Muscle of back (tissue), 3 donors: ENCODE measurements at regions not wholly inside any gene's neighbourhood (a gene's known extent, or its start where the extent isn't known, plus 50 kb on each side); places are given as distances from the start of the nearest gene placed in this dataset.
"Not testable (repeated sequence)": the region's sequence is repeated elsewhere in the genome, so short reads cannot be mapped to it uniquely, and the experiment has no call there.

ENCODE experiments used
- DNase-seq, 3 donors: peaks; one replicate each; pipeline versions ENCODE4 v3.0.0 to v3.0.0-alpha.2; 2013

DNA sequence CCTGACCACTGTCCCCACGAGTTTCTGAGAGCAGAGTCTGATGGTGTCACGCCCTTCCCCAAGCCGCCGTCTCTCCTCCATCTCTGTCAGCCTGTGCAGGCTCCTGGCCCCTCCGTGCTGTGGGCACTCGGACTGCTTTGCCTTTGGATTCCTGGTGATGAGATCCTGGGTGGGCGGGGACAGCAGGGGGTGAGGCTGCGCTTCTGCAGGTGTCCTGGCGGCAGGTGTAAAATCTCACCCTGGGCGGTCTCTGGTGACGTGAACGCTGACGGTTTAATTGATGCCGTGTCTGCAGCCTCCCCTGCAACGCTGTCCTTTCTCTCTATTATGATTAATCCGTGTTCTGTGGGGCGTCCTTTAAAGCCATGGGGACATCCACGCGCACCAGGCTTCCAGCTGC lies 148.0 kb downstream of the LAT start:
- not testable (repeated sequence) for DNase-seq

DNA sequence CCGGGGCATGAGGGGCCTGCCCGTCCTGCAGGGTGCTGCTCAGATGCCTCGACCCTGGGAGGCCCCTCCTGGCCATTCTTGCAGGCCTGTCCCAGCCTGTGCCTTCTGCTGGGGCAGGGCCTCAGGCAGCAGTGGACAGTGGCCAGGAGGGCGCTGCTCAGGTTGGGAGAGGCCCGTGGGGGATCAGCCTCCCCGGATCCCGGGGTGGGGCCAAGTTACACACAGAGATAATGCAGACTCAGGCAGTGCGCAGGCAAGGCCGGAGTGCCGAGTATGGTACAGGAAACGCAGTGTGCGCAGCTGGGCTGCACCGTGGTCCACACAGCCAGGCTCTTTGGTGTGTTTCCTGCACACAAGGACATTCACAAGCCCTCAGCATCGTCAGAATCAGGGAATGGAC lies 147.6 kb downstream of the LAT start:
- DNase-seq = not testable (repeated sequence)

DNA sequence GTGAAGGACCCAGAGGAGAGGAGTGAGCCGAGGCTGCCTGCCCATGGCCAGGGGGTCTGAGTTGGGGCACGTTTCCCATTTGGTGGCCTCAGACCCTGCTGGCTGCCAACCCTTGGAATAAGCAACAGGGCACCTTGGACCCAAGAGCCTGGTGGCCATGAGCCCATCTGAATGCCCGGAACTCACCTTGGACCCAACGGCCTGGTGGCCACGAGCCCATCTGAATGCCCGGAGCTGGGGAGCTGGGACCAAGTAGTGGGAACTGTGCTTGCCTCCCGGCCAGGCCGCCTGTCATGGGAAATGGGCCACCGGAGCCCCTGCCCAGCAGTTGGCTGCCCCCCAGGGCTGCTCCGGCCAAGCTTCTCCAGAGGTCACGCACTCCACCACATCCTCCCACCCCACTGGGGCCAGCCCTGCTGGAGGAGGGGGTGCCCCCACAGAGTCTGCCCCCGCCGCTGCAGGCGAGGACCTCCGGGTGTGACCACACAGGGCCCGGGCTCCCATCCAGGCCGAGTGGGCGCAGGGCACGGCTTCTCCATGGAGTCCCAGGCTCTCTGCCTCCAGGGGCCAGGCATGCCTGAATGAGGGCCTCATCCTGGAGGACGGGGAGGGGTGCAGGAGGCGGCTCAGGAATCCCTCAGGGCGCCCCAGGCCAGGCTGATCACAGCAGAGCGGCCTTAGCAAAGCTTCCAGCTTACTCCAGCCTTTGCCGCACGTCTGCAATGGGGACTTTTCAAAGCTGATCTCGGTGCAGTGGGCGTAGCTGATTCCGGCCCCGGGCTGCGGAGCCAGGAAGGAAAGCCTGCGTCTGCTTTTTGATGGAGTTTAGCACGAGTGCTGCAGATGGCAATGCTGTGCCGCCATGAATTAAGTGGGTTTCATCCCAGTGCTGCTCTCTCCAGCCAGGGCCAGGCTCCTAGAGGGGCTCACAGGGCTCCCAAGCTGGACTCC lies 146.3 kb downstream of the LAT start:
- peak in 1 of 3 donors; percentile 48 for DNase-seq

DNA sequence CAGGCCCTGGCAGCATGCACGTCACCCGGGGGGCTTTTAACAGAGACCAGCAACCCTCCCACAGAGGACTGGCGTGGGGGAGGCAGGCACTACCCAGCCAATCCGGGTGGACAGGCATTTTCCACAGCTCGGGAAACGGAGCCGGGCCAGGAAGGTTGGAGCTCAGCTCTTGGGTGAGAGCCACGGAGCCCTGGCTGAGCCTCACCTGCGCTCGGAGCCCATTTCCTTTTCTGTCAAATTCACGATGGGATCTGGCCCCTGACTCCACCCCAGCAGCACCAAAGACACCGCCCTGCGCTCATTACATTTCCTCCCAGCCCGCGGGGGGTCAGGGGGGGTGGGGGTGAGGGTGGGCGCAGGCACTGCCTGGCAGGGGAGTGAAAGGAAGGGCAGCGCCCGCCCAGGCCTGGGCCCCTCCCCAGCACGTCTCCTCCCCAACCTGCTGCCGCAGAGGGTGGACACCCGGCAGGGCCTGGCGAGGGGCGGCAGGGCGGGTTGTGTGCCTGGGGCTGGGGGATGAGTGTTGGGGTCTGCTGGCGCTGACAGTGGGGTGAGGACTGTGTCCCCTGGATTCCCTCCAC lies 145.4 kb downstream of the LAT start:
- not testable (repeated sequence) for DNase-seq

DNA sequence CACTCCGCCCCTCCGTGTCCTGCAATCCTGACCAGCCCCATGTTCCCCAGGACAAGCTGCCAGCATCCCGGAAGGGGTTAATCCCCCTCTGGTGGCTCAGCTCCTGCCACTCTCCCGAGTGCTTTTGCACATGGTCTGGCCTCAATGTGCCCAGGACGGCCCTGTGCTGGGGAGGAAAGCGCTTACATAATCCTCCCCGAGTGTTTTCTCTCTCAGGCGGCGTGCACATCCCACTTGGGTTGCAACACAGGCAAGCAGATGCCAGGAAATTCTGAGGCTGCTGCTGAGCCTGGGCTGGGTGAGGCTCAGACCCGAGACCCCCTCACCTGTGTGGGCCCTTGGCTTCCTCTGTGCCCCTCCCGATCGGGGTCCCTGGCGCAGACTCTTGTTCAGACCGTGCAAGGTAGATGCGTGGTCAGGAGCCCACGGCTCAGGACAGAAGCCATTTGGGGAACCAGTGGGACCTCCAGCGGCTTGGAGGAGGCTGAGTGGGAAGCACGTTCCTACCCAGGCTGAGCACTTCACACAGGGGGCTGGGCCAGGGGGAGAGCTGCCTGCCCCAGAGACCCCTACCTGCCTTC lies 144.7 kb downstream of the LAT start:
- peak in 1 of 3 donors; percentile 43 for DNase-seq

DNA sequence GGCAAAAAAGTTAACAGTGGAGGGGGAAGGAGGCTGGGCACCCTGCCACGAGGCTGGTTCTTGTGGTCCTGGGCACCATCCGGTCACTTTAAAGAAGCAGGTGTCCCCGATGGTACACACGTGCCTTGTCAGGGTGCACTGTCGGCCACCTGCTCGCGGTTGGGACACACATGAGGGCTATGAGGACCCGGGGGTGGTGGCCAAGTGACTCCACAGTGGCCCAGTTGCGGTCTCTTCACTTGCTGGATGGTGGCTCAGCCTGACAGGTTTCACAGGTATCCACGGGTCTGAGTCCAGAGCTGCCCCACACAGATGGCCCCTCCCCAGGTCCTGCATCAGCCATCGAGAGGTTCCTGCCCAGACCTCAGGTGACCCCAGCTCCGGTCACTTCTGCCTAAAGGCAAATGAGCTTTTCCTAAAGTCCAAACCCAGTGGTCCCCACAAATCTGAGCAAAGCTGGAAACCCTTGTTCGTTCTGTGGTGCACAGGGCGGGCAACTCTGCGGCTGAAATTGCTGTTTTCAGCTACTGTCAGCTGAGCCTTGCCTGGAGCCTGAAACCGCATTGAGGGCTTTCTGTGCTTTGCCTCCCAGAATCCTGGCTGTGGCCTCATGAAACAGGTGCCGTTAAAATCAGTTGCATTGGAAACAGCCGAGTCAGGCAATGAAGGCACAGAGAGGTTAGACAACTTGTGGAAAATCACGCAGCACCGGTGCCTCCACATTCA lies 144.0 kb downstream of the LAT start:
- DNase-seq = not testable (repeated sequence)

DNA sequence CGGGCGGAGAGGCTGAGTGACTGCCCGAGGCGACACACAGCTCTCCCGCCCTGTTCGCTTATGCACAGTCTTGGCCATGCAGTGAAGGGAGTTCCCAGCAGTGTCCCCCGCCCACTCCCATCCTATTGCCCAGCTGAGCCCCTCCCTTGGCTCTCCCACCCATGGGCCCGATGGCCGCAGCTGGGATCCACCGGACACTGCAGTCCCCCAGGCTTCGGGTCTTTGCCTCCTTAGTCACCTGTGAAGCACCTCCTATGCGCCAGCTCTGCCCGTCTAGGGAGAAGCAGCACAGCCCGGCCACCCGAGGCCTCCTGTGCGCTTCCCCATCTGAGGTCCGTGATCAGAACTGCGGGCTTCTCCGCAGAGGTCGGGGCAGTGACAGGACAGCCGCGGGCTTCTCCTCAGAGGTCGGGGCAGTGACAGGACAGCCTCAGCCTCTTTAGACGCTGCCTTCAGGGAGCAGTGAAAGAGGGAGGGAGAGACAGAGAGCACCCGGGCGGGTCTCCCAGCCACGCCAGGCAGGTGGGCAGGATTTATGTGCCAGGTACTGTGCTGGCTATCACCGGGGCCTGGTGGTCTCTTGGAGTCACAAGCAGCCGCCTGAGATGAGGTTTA lies 143.1 kb downstream of the LAT start:
- DNase-seq = not testable (repeated sequence)

DNA sequence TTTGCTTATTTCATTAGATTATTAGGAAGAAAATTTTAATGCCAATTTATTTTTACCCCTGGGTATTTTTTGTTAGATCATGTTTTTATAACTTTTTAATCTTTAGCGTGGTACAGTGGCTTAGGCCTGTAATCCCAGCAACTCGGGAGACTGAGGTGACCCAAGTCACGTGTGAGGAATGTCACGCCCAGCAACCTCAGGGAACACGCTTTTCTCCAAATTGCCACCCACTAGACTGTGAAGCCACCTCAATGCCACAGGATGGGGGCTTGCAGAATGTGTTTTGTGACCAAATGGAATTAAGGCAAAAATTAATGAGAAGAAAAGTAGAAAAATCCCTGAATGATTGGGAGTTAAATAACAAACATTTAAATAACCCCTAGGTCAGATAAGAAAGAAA lies 141.8 kb downstream of the LAT start:
- no peak for DNase-seq

DNA sequence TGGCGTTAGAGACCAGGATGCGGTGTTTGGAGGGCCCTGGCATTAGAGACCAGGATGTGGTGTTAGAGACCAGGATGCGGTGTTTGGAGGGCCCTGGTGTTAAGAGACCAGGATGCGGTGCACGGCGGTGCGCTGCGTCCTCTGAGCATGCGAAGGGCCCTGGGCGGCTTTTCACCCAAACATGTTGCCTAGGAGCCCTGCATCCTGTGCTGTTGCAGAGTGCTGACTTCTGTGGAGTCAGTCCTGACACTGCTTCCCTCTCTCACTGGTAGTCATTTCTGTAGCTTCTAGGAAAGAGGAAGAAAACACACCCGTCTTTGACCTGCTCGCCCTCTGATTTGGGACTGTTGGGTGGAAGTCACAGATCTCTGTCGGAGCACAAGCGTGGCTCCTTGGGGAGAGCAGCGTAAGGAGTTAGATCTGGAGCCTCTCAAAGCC lies 141.2 kb downstream of the LAT start:
- DNase-seq = no peak

DNA sequence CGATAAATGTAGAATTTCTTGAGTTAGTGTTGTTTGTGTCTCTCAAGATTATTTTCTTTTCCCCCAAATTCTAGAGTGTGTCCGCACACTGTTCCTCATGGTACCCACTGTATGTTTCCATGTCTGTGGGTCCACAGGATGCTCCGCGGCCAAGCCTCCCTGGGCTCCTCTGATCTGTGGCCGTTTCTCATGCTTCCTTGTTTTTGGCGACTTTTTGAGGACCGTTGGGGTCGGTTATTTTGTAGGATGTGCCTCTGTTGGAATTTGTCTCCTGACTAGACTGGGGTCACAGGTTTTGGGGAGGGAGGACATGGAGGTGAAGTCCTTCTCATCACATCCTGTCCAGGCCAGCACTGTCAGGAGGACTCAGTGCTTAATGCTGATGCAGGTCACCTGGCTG lies 140.0 kb downstream of the LAT start:
- DNase-seq = no peak

DNA sequence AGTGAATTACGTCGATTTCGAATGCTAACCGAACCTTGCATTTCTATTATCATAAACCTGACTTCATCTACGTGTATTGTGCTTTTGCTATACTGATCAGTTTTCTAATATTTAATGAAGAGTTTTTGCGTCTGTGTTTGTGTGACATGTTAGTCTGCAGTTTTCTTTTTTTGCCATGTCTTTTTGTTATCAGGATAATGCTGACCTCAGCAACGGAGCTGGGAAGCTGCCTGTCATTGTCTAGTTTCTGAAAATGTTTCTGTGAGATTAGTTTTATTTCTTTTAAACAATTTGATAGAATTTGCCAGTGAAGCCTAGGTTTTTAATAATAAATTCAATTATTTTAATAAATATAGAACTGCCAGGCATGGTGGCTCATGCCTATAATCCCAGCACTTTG lies 139.3 kb downstream of the LAT start:
- DNase-seq = not testable (repeated sequence)

DNA sequence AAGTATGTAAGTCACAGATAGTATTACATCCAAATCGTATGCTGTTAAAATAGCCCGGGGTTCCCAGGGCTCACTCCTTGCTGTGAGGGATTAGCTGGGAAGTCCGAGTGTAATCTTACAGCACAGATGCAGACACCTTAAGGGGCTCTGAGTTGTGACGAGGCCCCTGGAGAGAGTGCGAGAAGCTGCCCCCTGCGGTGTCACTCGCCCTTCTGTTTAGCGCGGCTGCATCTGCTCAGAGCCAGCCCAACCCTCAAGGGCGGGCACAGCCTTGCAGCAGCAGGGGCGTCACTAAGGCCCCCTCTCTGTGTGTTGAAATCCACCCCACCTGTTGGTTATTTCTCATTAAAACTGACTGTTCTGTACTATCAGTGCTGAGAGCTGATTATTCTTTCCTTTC lies 135.8 kb downstream of the LAT start:
- not testable (repeated sequence) for DNase-seq

DNA sequence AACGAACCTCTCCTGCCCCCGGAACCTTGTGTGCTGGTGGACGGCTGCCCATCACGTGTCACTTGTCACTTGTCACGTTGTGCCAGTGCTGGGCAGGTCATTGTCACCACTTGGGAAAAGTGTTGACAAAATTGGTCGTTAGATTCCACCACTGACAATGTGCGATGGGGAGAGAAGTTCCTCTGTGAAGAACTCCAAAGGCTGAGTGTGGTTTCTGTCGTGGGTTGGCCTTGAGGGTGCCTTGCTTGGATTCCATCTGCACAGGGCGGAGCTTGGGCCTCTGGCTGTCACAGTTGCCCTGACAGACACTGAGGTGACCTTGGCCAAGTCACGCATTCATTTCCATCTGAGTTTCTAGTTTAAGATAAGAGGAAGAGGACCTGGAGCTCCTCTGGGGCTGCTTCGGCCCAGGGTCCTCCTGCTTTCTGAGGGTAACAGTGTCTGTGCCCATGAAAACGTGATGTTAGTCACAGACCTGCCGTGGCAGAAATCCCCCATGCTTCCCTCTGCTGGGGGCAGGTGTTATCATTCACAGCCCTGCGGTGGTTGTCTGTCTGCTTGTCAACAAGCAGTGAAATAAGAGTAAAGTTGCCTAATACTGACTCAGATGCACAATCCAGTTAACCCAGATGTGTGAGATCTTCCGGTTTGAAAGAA lies 133.6 kb downstream of the LAT start:
- DNase-seq = not testable (repeated sequence)

DNA sequence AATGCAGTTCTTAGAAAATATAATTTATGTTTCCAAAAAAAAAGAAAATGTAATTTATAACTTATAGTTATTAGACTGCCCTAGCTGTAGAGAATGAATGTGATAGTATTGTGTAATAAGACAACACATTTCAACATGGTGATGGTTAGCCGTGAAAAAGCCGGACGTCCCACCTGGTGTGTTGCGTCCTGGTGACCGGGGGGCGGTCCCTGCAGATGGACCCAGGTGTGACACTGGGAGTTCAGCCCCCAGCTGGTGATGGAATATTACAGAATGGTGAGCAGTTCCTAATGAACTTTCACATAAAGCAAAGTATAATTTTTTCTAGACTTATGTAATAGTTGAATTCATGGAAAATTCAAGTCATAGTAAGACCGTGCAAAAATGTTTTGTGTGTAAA lies 132.8 kb downstream of the LAT start:
- DNase-seq = no peak

DNA sequence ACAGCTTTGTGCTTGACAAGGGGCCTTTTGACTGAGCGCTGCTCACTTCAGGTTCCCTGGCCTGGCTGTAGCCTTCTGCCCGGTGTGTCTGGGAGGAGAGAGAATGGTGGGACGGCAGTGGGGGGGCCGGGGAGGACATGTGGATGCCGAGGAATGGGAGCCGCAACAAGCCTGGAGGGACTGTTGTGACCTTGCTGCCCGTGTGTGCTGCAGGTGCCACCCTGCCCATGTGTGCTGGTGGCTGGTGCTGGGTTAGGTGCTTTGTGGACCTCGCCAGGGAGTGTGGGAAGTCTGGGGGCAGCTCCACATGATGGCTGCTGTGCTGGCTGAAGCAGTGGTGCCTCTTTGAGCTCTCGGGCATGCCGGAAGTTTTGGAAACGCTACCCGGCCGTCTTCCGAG lies 132.1 kb downstream of the LAT start:
- no peak for DNase-seq

DNA sequence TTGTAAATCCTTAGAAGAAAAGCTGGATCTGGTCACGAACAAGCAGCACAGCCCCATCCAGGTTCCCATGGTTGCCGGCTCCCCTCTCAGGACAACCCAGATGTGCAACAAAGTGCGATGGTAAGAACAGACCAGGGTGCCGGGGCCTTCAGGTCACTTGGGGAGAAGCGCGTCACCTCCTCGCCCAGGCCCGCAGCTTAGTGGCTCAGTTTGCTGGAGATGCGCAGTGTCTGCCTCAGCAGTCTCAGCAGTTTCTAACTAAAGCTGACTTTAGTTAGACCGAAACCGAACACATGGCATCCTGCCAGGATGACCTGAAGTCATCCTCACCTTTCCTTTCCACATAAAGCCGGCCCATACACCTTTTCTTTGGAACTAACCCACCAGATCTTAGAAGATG lies 131.4 kb downstream of the LAT start:
- DNase-seq = not testable (repeated sequence)

DNA sequence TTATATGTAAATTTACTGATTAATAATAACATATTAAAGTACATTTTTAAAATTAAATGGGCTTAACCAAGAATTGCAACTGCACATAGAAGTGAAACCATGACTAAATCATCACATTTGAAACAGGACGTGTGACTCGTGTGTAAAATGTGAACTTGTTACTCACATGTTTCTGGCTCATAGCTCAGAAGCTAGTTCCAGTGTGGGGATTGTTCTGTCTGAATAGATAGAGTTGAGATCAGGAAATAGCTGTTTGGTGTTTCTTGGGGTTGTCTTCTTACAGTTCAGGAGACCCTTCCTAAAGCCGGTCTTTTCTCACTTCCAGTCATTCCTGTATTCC lies 130.9 kb downstream of the LAT start:
- peak in 1 of 3 donors; percentile 37 for DNase-seq

DNA sequence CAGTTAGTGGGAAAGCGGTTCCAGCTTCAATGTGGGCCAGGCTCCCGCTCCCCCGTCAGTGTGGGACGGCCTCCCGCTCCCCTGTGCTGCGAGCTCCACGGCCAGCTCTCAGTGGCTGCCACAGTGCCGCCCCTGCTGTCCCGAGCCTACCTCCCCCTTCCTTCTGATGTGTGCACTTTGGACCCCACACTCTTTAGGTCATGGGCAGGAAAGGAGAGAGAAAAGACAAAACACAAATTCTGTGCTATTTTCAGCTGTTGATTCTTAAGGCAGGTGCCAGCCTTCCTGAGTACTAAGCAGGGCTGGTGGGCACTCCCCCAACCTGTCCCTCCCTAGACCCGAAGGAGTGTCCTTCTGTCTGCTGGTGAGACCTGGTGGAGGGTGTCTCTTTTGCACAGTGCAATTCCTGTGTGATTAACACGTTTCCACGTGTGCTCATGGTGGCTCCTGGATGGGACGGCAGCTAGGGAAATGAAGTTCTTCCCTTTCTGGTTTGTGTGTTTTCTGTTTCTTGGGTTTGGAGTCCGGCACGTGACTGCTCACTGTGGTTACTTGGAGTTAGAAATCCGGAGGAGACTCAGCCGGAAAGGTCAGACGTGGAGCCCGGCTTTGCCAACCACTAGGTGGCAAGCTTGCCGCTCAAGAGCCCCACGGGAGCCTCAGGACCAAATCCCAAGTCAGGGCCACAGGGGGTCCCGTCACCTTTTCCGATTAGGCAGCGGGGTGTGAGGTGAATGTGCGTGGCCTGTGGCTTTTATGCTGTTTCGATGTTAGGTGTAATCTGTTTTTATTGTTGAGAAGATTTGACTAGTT lies 130.3 kb downstream of the LAT start:
- peak in 2 of 3 donors; percentile 34 to 69 for DNase-seq

DNA sequence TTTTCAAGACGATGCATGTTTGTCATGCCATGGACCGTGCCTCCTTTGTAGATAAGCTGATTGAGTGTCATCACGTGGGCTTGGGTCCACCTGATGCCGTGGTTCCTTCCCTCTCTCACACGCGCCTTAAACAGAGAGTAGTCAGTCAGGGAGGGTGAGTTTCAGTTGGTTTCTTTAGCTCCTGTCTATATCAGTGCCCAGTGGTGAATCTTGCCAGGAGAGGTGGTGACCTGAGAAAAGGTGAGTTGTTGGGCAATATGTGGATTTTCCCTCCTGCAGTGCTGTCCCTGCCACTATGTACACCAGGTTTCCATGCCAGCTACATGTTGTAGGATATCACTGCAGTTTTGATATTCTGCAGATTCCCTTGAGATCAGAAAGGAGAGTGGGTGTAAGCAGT lies 129.7 kb downstream of the LAT start:
- DNase-seq = no peak

DNA sequence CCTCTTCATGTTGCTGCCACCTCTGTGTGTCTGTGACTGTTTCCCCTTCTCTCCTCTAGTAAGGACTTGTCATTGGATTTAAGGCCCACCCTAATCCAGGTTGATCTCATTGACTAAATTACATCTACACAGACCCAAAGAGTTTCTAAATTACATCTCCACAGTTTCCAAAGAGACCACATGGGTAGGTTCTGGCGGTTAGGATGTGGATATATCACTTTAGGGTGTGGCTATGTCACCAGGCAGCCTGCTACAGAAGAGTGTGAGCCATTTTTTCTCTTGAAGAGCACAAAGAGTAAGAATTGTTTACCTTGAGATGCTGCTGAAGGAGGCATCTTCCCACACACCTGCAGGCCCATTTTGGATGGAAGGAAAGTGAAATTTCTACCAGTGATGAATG lies 128.6 kb downstream of the LAT start:
- DNase-seq = not testable (repeated sequence)
